Ecto neural progenitor cell (in vitro differentiated cells): ENCODE measurements at regions not wholly inside any gene's neighbourhood (a gene's known extent, or its start where the extent isn't known, plus 50 kb on each side); places are given as distances from the start of the nearest gene placed in this dataset.
"Not testable (repeated sequence)": the region's sequence is repeated elsewhere in the genome, so short reads cannot be mapped to it uniquely, and the experiment has no call there.

Source experiments
- DNase-seq: peaks from one replicate; pipeline ENCODE4 v3.0.0-alpha.2; 2018; ENCODE audit warnings: low spot score

DNA sequence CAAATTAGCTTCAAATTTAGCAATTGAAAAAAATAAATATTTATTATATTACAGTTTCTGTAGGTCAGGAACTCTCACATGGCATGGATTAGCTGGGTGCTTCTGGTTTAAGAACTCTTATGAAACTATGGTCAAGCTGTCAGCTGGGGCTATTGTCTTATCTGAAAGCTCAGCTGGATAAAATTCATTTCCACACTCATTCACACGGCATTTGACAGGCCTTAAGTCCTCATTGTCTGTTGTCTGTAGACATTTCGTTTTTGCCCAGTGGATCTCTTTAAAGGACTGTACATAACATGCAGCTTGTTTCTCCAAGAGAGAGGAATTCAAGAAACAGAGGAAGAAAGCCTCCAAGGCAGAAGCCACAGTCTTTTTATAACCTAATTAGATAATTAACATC is 1556.8 kb upstream of the SLC39A10 start:
- no peak for DNase-seq

DNA sequence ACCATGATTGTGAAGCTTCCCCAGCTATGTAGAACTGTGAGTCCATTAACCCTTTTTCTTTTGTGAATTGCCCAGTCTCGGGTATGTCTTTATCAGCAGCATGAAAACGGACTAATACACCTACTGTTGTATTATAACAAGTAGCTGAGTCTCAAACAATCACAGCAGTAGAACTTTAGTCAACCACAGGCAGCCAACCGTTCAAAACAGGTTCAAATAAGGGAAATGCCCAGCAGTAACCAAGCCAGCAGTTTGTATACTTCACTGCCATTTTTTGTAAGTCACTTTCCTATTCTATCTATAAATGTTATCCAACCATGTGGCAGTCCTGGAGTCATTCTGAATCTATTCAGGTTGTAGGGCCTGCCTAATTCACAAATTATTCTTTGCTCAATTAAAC is 1560.6 kb upstream of the SLC39A10 start:
- no peak for DNase-seq

DNA sequence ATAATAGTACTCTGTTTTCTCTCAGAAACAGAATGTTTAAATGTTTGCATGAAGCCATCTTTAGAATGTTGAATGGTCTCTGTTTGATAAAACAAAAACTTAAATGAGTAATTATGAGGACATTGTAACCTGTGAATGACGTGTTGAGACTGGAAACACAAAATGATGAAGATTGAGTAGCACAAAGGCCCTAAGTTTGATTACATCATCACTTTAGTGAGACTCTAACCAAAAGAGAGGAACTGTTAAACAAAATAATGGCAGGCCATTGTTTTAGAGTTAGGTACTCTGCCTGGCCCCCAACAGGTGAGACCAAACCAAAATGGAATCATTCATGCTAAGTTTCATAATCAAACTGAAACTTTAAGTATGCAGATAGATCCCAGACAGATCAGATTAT is 1561.7 kb upstream of the SLC39A10 start:
- no peak for DNase-seq

DNA sequence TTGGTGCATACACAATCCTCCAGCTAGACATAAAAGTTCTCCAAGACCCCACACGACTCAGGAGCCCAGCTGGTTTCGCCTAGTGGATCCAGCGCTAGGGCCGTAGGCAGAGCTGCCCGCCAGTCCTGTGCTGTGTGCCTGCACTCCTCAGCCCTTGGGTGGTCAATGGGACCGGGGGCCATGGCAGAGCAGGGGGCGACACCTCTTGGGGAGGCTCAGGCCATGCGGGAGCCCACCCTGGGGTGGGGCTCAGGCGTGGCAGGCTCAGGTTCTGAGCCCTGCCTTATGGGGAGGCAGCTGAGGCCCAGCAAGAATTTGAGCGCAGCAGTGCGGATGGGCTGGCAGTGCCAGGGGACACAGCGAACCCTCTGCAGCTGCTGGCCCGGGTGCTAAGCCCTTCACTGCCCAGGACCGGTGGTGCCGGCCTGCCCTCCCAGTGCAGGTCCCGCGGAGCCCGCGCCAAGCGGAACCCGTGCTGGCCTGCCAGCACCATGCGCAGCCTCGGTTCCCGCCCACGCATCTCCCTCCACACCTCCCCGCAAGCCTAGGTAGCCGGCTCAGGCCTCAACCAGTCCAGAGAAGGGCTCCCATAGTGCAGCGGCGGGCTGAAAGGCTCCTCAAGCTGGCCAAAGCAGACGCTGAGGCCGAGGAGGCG is 1566.6 kb upstream of the SLC39A10 start:
- no peak for DNase-seq

DNA sequence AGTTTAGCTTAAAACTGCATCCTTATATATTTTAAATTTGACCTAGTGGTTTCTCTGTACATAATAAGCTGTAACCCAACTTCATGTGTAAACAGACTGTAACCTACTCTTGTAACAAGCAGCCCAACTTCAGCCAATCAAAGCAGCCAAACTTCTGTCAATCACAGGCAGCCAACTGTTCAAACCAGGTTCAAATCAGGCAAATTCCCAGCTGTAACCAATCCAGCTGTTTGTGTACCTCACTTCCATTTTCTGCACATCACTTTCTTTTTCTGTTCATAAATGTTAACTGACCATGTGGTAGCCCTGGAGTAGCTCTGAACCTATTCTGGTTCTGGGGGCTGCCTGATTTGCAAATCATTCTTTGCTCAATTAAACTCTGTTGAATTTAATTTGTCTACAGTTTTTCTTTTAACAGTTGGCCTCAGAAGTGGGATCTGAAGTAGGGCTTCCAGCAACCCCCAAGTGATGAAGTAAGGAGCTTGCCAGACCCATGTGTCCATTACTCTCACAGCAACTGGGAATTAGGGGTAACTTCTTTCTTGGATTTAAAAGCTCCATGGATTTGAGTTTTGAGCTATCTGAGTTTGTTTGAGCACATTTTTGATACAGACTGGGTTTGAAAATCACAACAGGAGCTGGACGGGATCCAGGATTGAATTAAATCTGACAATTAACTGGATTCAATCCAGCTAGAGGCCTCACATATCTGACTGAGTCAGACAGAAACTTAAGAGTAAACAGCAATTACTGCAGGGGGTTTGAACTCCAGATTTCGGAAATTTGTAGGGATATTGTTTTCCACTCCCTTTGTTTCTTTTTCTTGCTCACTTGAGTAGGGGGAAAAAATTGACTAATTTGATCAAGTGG is 1569.7 kb upstream of the SLC39A10 start:
- no peak for DNase-seq

DNA sequence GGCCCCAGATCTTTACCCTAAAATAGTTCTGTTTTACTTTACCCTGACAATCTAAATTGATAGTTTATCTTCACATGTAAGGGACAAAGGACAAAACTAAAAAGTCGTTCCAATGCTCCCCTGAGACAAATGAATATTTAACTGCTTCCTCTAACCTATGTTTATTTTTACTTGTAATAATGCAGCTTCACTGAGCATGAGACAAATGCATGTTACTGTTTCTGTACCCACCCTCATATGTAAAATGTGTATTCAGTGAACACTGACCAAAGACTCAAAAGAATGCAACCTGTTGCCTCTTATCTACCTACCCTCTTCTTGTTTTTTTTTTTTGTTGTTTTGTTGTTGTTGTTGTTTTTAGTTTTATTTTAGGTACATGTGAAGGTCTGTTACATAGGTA is 1570.9 kb upstream of the SLC39A10 start:
- no peak for DNase-seq

DNA sequence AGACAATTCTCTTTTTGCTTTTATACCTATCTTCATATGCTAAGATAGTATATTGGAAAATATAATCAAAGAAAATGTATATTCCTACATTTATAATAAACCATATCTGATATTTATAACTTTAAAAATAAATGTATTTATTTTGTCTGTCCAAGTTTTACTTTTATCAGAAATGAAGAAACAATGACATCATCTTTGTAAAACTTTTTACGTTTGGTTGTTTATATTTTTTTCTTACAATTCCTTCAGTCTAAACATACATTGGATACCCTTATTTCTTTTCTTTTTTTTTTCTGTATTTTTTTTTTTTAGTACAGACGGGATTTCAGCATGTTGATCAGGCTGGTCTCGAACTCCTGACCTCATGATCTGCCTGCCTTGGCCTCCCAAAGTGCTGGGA is 1577.0 kb upstream of the SLC39A10 start:
- DNase-seq = no peak

DNA sequence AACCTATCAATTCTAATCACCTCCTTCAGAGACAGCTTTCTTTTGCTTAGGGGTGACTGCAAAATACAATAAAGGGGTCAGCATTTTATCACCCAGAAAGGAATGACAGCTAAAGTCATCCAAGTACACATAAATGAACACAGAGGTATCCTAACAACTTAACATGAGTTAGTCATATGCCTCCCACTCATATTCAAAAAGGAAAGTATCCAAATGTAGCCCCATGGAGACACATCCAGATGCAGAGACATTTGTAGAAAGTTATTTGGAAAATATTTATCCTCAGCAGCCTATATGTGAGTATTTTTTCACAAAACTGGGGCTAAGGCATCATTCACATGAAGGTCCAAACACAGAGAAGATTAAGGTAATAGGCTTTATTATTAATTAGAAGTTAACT is 1579.7 kb upstream of the SLC39A10 start:
- no peak for DNase-seq

DNA sequence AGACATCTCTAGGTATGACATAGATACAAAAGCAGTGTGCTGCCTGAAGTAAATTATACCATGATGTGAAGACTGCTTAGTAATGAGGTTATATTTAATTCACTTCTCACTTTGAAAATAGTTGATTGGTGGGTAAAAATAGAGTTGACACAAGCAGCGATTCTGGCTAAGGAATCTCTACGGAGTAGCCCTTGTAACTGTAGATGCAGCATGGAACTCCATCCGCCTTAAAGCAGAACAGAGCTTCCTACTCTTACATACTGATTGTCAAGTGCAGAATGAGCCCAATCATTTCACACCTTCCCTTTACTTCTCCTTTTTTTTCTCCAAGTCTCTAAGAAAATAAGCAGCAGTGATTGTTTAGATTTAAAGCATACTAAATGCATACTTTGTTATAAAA is 1594.6 kb upstream of the SLC39A10 start:
- DNase-seq = no peak

DNA sequence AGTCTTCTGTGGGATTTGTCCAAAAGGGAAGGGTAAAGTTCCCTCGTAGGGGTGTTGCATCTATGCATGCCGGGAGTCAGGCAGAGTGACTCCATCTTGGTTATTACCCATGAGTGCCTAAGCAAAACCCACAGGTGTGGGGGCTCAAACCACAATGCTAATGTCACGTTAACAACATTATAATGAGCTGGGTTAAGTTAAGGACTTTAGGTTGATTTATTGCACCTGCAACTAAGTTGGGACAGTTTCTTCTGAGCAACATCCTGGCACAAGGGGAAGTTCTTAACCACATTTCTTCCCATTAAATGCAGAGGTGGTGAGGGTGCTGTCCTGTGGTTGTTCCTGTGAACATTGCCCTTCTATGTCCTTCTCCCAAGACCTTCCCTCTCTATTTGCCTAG is 1596.8 kb upstream of the SLC39A10 start:
- DNase-seq = no peak

DNA sequence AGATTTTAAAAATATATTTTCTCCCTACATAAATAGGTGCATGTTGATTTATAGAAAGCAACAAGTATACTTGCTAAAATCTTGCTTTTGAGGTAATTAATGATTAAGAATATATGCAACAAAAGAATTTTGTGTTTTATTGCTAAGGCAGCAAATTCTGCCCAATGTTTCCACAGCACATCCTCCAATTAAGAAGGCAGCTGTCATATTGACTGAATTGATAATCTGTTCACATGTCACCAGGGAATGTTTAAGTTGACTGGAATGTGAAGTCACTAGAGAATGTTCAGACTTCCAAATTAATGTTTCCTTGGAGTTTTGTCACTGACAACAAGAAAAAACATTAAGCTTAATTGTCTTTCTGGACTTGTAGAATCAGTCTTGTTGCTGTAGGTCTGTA is 1602.7 kb upstream of the SLC39A10 start:
- no peak for DNase-seq

DNA sequence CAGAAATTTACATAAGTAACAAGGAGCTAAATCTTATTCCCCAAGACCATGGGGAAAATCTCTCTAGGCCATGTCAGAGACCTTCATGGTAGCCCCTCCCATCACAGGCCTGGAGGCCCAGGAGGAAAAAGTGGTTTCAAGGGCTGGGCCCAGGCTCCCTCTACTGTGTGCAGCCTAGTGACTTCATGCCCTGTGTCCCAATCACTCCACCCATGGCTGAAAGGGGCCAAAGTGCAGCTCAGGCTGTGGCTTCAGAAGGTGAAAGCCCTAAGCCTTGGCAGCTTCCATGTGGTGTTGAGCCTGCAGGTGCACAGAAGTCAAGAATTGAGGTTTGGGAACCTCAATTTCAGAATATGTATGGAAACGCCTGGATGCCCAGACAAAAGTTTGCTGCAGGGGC is 1612.7 kb upstream of the SLC39A10 start:
- DNase-seq = no peak

DNA sequence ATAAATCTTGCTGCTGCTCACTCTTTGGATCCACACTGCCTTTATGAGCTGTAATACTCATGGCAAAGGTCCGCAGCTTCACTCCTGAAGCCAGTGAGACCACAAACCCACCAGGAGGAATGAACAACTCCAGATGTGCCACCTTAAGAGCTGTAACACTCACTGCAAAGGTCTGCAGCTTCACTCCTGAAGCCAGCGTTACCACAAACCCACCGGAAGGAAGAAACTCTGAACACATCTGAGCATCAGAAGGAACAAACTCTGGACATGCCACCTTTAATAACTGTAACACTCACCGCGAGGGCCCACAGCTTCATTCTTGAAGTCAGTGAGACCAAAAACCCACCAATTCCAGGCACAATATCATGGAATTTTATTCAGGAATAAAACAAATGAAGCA is 1635.9 kb upstream of the SLC39A10 start:
- DNase-seq = not testable (repeated sequence)

DNA sequence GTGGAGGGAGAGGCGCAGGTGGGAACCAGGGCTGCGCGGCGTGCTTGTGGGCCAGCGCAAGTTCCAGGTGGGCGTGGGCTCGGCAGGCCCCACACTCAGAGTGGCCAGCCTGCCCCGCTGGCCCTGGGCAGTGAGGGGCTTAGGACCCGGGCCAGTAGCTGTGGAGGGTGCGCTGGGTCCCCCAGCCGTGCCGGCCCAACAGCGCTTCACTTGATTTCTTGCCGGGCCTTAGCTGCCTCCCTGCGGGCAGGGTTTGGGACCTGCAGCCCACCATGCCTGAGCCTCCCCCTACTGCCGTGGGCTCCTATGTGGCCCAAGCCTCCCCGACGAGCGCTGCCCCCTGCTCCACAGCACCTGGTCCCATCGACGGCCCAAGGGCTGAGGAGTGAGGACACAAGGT is 1636.9 kb upstream of the SLC39A10 start:
- no peak for DNase-seq

DNA sequence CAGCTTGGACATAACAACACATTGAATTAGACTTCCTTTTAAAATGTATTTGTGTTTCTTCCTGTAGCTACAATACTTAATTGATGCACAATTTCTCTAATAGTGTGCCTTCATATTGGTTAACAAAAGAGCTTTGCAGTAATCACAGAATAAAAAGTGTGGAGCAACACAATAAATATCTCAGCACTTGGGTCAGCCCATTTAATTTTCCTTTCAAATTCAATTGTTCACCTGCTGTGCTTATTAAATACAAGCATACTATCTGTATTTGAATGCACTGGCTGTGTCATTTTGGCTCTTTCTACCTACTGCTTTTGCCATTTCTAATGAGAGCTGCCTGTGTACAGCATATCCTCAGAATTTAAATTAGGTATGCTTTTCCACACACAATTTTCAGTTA is 1641.3 kb upstream of the SLC39A10 start:
- no peak for DNase-seq

DNA sequence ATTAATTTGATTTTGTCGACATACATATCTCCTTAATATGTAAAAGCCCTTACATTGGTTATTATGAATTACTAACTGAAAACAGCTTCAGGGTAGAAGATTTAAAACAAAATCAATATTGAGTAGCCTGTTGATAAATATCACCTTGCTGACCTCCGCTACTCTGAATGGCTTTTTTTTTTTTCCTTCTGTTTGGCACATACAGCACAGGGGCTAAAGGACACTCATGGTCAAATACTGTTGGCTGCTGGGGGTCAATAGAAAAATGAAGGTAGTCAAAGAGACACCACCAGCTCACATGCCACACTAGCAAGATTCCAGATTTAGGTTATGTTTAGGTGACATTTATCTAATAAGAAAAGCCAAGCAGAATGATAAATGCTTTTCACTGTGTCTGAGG is 1642.4 kb upstream of the SLC39A10 start:
- DNase-seq = no peak

DNA sequence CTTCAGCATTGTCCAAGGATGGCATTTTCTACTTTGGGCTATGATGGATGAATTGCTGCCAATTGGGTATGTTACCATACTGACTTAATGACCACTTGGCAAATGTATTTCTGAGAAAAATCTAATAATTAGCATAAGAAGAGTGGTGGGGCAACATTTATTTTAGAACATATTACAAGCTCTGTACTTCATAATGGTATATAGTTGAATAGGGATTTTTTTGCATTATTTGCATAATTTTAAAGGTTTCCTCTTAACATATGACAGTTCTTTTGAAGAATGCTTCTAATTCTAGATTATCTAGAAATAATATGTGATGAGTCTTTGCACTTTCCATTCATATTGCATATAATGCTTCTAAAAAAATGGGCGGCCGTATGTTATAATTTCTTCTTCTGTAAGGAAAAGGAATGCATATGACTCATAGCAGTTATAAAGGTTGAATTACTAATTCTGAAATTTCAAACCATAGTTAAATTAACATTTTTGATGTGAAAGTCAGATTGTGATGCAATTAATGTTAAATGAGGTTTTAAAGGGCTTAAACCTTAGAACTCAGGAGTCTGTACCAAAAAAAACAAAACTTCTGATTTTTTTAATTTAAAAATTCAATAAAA is 1652.3 kb upstream of the SLC39A10 start:
- no peak for DNase-seq

DNA sequence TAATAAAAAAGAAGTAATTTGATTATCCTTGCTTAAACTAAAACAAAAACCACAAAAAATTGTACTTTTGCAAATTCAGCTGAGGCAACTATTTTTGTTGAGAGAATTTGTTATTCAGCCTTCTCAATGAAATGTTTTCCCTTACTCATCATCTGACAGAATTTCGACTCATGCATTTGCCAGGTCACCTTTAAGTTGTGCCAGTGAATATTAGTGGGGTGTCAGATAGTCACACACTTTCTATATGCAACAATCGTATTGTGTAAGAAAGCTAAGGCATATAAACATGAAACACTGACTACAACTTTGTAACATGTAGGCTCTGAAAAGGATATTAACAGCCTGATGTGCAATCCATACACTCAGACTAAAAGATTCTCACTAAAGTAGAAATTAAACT is 1653.1 kb upstream of the SLC39A10 start:
- DNase-seq = no peak

DNA sequence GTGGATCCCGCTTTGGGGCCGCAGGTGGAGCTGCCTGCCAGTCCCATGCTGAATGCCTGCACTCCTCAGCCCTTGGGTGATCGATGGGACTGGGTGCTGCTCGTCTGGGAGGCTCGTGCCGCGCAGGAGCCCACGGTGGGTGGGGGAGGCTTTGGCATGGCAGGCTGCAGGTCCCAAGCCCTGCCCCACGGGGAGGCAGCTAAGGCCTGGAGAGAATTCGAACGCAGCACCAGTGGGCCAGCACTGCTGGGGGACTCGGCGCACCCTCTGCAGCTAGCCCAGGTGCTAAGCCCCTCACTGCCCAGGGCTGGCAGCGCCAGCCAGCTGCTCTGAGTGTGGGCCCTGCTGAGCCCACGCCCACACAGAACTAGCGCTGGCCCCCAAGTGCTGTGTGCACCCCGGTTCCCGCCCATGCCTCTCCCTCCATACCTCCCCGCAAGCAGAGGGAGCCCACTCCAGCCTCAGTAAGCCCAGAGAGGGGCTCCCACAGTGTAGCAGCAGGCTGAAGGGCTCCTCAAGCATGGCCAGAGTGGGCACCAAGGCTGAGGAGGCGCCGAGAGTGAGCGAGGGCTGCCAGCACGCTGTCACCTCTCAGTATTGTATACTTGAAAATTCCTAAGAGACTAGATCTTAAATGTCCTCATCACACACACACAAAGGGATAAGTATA is 1654.2 kb upstream of the SLC39A10 start:
- no peak for DNase-seq

DNA sequence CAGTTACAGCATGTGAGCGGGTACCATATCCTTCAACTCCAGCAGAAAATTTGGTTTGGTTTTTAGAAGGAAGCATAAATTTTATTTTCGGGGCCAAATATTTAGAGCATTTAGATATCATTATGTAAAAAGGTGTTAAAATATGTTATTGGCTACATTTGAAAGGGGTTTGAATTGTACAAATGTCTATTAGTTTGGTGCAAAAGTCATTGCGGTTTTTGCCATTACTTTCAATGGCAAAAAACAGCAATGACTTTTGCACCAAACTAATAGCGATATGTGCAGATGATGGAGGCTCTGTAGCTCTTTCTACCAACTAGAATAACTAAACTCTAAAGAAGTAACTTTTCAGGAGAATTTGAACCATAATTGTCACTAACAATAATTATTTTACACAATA is 1666.2 kb upstream of the SLC39A10 start:
- no peak for DNase-seq

DNA sequence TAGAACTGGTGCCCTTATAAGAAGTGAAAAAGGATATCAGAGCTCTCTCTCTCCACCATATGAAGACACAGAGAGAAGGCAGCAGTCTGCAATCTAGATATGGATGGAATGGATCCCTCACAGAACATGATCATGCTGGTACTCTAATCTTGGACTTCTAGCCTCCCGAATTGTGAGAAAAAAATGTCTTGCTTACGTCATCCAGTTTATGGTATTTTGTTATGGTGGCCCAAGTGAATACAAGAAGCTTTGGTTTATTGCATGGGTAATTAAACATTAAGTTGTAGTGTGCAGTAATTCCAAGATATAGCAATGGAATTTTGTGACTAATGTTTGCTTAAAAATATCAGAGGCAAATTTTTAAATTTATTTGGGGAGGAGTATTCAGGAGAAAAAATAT is 1667.4 kb upstream of the SLC39A10 start:
- no peak for DNase-seq

DNA sequence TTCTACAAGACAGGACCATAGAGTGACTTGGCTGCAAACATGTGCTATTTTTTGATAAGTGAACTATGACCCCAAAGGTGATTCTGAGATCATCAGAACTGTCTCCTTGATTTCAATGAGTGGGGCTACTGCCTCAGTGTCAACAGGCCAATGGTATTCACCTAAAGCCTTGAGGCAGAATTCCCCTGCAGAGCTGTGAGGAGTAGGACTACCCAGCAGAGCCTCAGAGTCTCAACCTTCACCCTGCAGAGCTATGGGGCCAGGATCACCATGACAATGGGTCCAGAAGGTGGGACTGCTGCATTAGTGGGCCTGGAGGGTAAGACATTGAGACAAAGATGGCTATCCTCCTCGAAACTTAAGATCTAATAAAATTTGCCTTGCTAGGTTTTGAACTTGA is 1668.2 kb upstream of the SLC39A10 start:
- no peak for DNase-seq

DNA sequence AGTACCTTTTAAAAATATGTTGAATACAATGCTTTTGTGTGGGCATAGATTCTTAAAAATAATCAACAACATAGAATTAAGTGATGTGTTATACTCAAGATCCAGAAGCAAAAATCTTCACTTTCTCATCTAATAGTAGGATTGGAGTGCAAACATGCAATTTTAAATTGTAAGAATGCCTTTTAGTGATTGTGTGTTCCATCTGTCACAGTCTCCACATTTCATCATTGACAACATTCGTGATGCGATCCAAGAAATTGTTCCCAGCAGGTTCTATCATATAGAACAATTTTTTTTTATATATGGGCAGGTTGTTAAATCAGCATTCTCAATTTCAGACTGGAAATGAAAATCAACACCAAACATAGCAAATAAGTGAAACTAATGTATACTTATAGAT is 1671.8 kb upstream of the SLC39A10 start:
- DNase-seq = no peak
